Colon (tissue), 2 donors: ENCODE measurements at regions not wholly inside any gene's neighbourhood (a gene's known extent, or its start where the extent isn't known, plus 50 kb on each side); places are given as distances from the start of the nearest gene placed in this dataset.
"Not testable (repeated sequence)": the region's sequence is repeated elsewhere in the genome, so short reads cannot be mapped to it uniquely, and the experiment has no call there.

Source experiments
- FAIRE-seq: peaks from 2 replicates; lab custom pipeline; 2012; peaks lifted over from hg19 to GRCh38; lab: Jason Lieb, UNC
- donor health status: control.
- donor health status: control.

DNA sequence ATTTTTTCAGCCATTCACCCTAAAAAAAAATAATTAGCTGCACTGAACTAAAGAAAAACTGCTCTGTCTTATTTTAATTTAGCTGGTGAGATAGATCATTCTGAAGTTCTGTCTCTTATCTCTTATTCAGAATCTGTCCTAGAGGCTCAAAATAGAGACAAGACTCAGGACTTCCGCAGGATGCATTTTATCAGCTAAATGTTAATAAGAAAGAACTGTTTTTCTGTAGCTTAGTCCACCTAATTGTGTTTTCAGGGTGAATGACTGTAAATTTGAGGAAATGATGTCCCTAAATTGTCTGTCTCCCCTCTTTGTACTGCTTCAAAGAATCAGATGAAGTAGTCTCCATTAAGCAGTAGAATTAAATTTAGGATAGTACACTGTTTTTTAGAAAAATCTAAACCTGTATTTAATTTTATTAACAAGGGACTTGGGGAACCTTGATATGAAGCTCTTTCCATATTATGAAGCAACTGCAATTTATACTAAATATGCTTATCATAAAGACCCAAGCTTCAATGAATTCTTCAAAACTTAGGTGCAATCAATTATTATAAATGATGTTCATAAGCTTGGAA lies 671.9 kb downstream of the RWDD3 start:
- no peak for FAIRE-seq

DNA sequence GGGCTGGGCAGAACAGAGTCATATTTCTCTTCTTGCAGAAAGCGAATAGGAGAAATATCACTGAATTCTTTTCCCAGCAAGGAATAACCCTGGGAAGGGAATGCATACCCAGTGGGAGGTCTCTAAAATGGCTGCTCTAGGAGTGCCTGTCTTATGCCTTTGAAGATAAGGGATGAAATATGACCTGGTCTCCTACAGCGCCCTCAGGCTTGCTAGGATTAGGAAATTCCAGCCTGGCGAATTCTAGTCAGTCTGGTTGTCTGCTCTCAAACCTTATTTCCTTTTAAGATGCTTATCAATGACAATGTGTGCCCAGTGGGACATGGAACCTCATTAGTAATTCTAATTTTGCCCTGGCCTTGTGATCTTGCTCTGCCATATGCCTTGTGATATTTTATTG lies 677.7 kb downstream of the RWDD3 start:
- FAIRE-seq = not testable (repeated sequence)

DNA sequence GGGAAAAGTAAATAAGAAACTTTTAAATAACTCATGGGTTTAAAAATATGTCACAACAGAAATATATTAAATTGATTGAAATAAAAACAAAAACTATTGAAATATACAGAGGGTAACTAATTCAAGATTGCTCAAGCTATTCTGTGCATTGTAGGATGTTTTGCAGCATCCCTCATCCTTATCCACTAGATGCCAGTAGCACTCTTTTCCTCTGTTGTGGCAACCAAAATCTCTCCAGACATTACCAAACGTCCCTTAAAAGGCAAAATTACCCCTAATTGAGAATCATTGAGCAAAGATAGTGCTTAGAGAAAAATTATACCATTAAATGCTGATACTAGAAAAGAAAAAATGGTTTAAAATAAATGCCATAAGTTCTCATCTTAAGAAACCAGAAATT lies 682.6 kb downstream of the RWDD3 start:
- FAIRE-seq = no peak

- no peak for FAIRE-seq
These were observed 690.7 kb downstream of the RWDD3 start for GRCh38 chr1:95924684-95925083.

DNA sequence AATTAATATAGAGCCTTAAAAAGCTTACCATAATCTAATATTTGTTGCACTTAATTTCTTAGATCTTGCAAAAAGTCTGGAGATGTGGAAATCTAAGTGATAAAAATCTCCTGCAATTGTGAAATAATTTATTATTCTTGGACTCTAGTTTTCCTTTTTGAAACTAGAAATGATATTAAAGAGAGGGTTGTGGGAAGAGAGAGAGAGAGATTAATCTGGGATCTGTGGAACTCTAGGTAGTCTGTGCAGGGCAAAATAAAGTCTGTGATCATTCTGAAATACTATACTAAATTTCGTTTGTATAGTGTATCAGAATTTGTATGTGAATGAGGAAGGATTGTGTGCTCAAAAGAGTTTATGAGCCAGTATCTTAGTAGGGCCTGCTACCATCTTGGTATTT lies 692.3 kb downstream of the RWDD3 start:
- no peak for FAIRE-seq

- FAIRE-seq = no peak
These were observed 693.1 kb downstream of the RWDD3 start for GRCh38 chr1:95927061-95927460.

DNA sequence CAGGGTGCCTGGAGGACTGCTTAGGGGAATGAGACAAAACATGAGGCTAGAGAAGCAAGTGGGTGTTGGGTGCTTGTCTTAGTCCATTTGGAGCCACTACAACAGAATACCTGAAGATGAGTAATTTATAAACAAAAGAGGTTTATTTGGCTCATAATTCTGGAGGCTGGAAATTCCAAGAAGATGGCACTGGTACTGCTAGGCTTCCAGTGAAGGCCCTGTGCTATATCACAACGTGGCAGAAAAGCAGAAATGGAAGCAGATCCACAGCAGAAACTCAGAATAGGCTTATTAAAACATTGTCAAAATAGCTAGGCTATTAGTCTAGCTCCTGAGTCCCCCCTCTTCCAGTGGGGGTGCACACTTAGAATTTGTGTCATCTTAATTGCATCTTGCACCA lies 701.7 kb downstream of the RWDD3 start:
- FAIRE-seq = no peak

GRCh38 chr1:95941121-95941798 lies 707.2 kb downstream of the RWDD3 start:
- FAIRE-seq = no peak

GRCh38 chr1:95948023-95948422 lies 714.0 kb downstream of the RWDD3 start:
- no peak for FAIRE-seq

- FAIRE-seq = no peak
These were observed 717.5 kb downstream of the RWDD3 start for GRCh38 chr1:95951371-95952102.

- no peak for FAIRE-seq
These were observed 719.0 kb downstream of the RWDD3 start for GRCh38 chr1:95953015-95953414.

- FAIRE-seq = no peak
These were observed 720.6 kb downstream of the RWDD3 start for GRCh38 chr1:95954585-95954984.

DNA sequence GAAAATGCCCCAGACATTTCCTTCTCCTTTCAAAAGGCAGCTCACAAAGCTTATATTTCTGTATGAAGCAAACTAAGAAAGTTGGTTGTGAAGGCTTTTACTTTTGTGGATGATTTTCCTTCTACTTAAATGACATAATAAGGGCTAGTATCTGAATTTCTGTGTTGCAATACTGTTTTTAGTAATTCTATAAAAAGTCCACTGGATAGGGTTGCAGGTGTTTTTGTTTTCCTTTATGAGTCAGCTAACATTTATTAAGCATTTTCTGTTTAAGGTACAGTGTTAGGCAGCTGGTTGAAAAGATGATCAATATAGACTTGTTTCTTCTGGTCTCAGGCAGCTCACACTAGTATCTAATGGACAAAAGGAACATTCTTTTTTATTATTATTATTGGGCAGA lies 722.2 kb downstream of the RWDD3 start:
- FAIRE-seq = no peak

DNA sequence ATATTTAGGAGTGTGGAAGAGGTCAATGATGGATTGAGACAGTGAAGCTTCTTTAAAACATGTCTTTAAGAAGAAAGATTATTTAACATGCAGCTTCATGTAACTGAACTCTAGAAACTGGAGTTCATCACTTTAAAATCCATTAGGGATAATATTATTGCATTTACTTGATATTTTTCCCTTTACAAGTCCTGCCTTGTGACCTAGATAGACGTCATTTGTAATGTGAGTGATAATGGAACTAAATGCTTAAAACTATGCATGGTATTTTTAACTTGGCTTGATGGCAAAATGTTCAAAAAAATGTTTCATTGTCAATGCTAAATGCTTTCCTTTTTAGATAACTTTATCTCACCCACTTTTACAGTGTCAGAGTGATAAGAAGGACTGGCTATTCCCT lies 723.7 kb downstream of the RWDD3 start:
- FAIRE-seq = no peak

GRCh38 chr1:95966866-95967265 lies 732.9 kb downstream of the RWDD3 start:
- FAIRE-seq = no peak

- FAIRE-seq = no peak
These were observed 740.6 kb downstream of the RWDD3 start for GRCh38 chr1:95974586-95974985.

DNA sequence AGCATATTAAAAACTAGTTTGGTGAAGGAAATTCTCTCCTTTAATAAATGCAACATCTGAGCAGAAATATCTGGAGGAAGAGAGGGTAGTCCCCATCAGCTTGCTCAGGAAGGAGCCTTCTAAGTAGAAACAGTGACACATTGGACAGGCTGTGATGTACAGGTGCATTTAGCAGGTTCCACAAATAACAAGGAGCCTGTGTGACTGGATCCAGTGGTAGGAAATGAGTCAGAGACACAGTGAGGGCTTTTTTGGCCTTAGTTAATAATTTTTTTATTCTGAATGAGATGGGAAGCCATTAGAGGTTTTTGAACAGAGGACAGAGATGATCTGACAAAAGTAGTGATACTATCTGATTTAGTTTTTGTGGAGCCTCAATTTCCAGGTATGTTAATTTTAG lies 738.9 kb upstream of the PTBP2 start:
- no peak for FAIRE-seq

DNA sequence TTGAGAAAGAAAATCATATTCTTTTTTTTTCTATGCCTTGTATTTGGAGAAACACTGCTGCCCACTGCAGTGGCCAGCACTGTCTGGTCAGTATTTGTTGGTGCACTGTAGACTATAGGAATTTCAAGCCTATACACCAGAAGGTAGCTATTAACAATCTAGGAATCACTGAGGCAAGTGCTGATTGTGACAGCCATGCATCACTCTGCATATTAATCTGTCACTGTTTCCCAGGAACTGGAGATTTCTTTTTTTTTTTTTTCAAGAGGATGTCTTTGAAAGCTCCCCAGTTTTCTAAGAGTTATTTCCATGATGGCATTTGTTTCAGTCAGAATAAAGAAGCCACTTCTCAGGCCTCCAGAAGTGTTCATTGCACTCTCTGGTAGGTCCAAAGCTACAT lies 737.8 kb upstream of the PTBP2 start:
- no peak for FAIRE-seq

- no peak for FAIRE-seq
These were observed 736.7 kb upstream of the PTBP2 start for GRCh38 chr1:95984798-95985374.

GRCh38 chr1:95990033-95990432 lies 731.6 kb upstream of the PTBP2 start:
- FAIRE-seq = no peak

DNA sequence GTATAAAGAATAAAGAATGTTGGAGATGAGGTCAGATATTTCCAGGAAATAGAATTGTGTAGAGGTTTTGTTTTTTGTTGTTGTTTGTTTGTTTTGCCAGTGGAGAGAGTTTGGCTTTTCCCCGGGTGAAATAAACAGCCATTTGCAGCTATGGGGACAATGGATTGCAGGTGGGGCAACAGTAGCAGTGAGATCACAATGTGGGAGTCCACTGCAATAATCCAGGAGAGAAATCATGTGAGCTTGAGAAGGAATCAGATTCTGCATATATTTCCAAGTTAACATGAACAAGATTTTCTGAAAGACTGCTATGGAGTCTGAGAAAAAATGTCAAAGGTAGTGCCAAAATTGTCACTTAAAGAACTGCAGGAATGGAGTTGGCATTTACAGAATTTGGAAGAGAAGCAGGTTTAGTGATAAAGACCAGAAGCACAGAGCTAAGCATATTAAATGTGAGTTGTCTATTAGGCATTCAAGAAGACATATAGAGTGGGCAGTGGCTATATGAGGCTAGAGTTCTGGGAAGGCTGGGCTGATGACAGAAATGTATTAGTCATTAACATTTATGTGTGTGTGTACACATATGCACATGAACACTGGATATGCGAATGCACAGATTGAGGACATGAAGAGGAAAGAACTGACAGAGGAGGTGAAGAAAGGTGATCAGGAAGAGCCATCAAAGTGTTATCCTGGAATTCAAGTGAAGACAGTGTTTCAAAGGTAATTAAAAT lies 729.6 kb upstream of the PTBP2 start:
- FAIRE-seq = no peak

DNA sequence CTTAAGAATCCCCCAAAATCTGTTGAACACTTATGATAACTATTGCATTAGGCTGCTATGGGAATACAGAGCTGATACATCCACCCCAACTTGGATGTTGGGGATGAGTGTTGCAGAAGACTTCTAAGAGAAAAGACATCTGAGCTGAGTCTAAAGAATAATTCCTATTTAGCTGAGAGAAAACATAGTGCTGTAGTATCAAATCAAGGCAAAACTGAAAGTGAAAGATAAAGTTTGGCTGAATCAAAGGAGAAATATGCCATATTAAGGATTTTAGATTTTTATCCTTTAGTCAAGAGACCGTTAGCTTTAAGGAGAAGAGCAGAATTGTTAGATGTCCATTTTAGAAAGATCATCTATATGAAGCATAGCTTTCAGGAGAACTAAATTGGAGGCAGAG lies 726.9 kb upstream of the PTBP2 start:
- FAIRE-seq = no peak

DNA sequence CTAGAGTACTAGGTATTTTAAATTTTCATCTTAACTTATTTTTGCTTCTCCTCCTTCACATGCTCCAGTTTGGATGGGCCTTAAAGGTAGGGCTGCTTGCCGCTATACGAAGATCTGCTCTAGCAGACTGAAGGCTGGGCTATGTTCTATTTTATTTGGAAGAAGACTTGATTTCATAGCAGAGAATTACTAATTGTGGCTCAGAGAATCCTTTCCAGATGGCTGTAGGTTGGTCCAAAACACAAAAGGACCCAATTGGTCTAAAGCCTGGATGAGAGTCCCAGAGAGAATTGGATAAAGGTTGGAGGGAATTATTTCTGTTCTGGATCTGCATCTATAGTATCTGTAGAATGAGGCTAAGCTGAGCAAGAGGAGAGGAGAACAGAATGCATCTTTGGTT lies 719.4 kb upstream of the PTBP2 start:
- no peak for FAIRE-seq
